ENCODE measurements at regions not wholly inside any gene's neighbourhood (a gene's known extent, or its start where the extent isn't known, plus 50 kb on each side); places are given as distances from the start of the nearest gene placed in this dataset.

GRCh38 chr15:70358011-70358819, 260.5 kb upstream of the TLE3 start:
- ChIA-PET SMC1A (ENCODE audit: uncharacterized antibody, unreplicated experiment) (interaction anchor here (1.5 kb wide), 1 partner anchor 83 kb away, joined by 3 read pairs; no protein-coding TSS in a partner anchor), POLR2A (no interaction called here)
- WGBS (ENCODE audit: insufficient coverage, insufficient replicate concordance, low lambda C conversion rate, missing lambda C conversion rate) = 33% methylated on average over 11 of the region's 11 CpGs
- TF ChIP-seq WRNIP1 (IDR thresholded peaks at IDR 0.05; ENCODE audit: borderline replicate concordance, low read depth, low read length) = no peak
- TF ChIP-seq ZBTB11 (CRISPR knock-in tag; IDR thresholded peaks at IDR 0.05) = no peak
- no peak for TF ChIP-seq KDM1A (IDR thresholded peaks at IDR 0.05; ENCODE audit: borderline replicate concordance)
- TF ChIP-seq HDAC6 (IDR thresholded peaks at IDR 0.05; ENCODE audit: unreplicated experiment) = no peak
- TF ChIP-seq ZNF217 (IDR thresholded peaks at IDR 0.05) = no peak
- no peak for TF ChIP-seq SPI1 (IDR thresholded peaks at IDR 0.05; ENCODE audit: borderline replicate concordance, insufficient read depth, low read depth, low read length)
- no peak for TF ChIP-seq CREB1 (IDR thresholded peaks at IDR 0.05; ENCODE audit: low read depth)
- TF ChIP-seq ZNF24 (IDR thresholded peaks at IDR 0.05) = no peak
- TF ChIP-seq BRCA1 (IDR thresholded peaks at IDR 0.05; ENCODE audit: low read depth, low read length) = no peak
- no peak for TF ChIP-seq MTA3 (IDR thresholded peaks at IDR 0.05; ENCODE audit: borderline replicate concordance, low read length)
- no peak for TF ChIP-seq KAT2A (conservative IDR thresholded peaks at IDR 0.05; ENCODE audit: control insufficient read depth, low read depth, low read length)
- no peak for TF ChIP-seq E2F8 (IDR thresholded peaks at IDR 0.05; ENCODE audit: low read depth, partially characterized antibody)
- no peak for TF ChIP-seq POLR2A (IDR thresholded peaks at IDR 0.05; ENCODE audit: low read depth, low read length)
- no peak for TF ChIP-seq JUNB (IDR thresholded peaks at IDR 0.05)
- no peak for TF ChIP-seq NFYA (IDR thresholded peaks at IDR 0.05; ENCODE audit: borderline replicate concordance, low read depth, low read length)
- TF ChIP-seq RBBP5 (conservative IDR thresholded peaks at IDR 0.05) = no peak
- no peak for TF ChIP-seq CTCF (IDR thresholded peaks at IDR 0.05 in 2 of 3, conservative IDR thresholded peaks at IDR 0.05 in 1 of 3; ENCODE audit: control insufficient read depth in 2 of 3, extremely low read depth in 1 of 3, insufficient read depth in 1 of 3, low read depth in 3 of 3, low read length in 3 of 3)

More at GRCh38 chr15:70358011-70358819, 260.5 kb upstream of the TLE3 start:
- no peaks in the 10 kb centered on the region for H3K9me3 ChIP-seq (replicated peaks; ENCODE audit: control insufficient read depth, insufficient read depth, low read length)
- no peak overlapping the region for H3K9ac ChIP-seq (ENCODE audit: control insufficient read depth, insufficient read depth, low read length)
- in situ Hi-C loops (cut with MboI) = no loop called here
- no peak for ATAC-seq
- no peaks in the 10 kb centered on the region for H3K79me2 ChIP-seq (ENCODE audit: control insufficient read depth, insufficient read depth, low read length)
- no peaks in the 10 kb centered on the region for H4K20me1 ChIP-seq (ENCODE audit: control insufficient read depth, insufficient read depth)
- no peak overlapping the region for H3K4me3 ChIP-seq
- no peak for DNase-seq (ENCODE audit: low read depth, low spot score)
- no peak overlapping the region for H3K27ac ChIP-seq (ENCODE audit: control insufficient read depth, insufficient read depth)
- ChIA-PET CTCF (no interaction called here), RAD21 (ENCODE audit: unreplicated experiment) (no interaction called here)
- no peak overlapping the region for H2AFZ ChIP-seq (ENCODE audit: control insufficient read depth, low read depth, low read length)
- no peak for FAIRE-seq
- H3K4me1 ChIP-seq (ENCODE audit: control insufficient read depth, insufficient read depth, low read length) = no peaks in the 10 kb centered on the region
- peaks cover 0 to 2% of the 10 kb centered on the region in 2 experiments; a peak in 3 of 4 replicates for H3K27me3 ChIP-seq (replicated peaks in 1 of 2; ENCODE audit: control insufficient read depth in 2 of 2, insufficient read depth in 2 of 2, low read length in 1 of 2)
- BruUV-seq (replicated peaks) = no TSS peak
- no peak overlapping the region for H3K4me2 ChIP-seq (ENCODE audit: control insufficient read depth, insufficient read depth)
- H3K36me3 ChIP-seq (ENCODE audit: control insufficient read depth in 2 of 2, insufficient read depth in 2 of 2, low read length in 1 of 2) = no peaks in the 10 kb centered on the region
- intact Hi-C loops (cut with micrococcal nuclease; ENCODE audit: unreplicated experiment) = no loop called here
